ENCODE measurements at regions not wholly inside any gene's neighbourhood (a gene's known extent, or its start where the extent isn't known, plus 50 kb on each side); places are given as distances from the start of the nearest gene placed in this dataset.

DNA sequence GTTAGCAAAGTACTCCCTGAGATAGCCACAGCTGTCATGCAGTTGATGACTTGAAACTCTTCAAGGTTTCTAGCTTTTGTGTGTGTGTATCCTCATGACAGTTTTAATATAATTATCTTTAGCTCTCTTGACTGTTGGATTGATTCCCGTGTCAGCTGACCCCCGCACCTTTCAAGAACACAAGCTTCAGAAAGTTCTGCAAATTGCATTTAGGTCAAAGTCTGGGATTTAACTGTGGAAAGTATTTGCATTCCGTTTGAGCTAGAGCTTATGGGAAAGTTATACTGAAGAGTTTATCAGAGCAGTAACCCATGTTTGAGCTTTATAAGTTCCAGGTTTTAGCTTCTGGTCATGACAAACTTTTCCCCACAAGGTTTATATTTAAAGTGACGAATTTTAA, 380.1 kb upstream of the CHRM3 start:
- no peak for DNase-seq

DNA sequence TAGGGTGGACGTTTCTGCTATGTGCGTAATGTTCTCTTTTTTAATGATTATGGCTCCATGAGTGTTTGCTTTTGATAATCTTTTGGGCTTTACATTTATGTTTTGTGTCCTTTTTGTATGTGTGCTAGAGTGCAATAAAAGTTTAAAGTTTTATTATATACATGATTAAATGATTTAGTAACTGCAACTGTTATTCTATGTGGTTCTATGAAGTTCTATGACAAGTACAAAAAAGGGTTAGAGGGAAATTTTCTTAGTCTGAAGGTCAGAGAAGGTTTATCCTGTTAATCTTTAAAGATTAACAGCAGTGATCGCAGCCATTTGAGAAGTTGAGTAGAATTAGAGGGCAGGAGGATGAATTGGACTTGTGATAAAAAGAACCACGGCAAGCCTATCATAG, 386.4 kb upstream of the CHRM3 start:
- DNase-seq, result no peak

DNA sequence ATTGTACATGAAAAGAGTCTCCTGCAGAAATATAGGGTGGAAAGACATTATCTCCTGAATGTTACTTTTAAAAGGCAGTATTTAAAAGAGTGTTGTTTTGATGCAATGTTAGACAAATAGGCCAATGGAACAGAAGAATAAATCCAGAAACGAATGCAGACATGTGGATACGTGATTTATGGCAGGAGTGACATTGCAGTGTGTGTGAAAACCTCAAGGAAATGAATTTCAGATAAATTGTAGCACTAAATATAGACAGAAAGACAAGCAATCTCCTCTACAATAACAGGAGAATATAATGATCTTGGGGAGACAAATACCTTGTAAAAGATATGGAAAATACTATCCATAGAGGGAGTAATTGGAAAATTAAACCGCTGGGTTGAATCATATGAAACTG, 387.8 kb upstream of the CHRM3 start:
- no peak for DNase-seq

DNA sequence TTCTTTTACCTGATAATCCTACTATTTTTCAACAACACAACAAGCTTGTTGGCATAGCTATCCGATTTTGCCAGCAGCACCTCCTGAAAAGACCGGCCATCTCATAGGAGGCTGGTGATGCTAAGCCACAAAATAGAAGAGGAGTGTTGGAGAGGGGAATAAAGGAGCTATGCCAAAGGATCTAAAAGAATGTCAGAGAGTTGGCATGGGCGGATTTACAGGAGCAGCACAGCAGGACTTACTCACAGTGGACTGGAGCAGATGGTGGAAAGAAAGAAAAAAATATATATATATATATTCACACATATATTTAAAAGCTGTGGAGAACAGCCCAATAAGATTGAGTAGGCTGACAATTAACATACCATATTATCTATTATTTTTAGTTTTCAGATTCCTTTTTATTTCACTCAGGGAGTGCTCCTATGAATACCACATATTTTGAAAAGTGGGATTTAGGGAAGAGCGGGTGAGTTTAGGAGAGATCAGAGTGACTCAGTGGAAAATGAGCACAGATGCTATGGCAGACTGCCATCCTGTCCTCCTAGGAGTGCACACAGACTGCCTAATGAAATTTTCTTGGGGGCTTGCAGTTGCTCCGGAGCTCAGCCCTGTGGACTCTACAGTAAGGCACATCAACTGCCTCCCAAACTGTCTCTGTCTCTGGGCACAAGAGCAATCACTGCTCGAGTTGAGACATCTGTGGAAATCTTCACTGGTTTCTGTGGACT, 394.4 kb upstream of the CHRM3 start:
- DNase-seq, result no peak

DNA sequence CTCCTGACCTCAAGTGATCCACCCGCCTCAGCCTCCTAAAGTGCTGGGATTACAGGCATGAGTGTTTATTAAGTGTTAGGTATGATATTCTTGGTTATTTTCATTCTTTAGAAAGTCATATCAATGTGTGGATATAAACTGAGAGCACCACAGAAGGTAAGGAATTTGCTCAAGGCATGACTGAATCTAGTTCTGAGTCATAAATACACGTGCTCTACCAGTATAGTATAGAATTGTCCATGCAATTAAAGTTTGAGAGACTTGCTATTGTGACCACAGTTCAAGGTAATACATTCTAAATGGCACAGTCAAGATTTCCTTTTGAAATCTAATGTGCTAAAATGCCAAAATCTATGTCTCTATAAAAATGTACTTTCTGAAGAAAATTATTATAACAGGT, 401.1 kb upstream of the CHRM3 start:
- DNase-seq, result no peak

DNA sequence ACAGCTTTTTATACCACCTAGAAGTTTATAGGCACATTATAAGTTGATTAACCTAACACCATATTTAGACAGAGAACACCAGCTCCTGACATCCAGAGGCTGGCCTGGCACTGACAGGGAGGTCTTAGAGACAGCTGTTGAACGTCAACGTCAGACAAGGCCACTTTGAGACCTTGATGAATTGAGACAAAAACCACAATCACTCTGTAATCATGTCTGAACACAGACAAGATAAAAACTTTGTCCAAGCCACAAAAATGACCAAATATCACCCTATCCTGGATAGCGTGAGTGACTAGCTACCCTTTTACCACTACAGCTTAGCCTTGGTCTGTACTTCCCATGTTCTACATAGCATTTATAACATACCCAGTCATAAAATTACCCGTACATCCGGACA, 403.6 kb upstream of the CHRM3 start:
- no peak for DNase-seq

DNA sequence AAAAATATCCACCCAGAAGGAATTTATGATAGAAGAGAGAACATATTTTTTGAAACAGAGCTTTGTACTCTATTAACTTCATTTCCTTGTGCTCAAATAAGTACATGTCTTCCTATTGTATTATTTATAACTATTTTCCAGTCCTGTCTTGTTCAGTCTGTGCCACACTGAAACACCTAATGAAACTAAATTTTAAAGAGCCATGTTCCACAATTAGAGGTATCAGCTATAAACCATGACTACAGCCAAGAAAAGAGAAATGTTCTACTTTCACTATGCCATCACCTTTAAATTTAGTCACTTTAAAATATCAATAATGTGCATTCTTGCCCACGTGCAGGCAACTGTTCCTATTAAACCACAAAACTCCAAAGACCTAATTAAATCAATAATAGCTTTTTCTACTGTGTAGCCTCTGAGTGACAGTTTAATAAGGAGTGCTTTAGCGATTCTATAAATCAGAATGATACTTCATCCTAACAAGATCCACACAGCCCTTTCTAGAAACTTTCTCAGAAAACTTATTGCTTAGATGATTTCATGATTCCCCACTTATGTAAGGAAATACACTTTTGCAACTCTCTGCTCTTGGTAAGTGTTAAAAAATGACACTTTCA, 404.9 kb upstream of the CHRM3 start:
- no peak for DNase-seq

DNA sequence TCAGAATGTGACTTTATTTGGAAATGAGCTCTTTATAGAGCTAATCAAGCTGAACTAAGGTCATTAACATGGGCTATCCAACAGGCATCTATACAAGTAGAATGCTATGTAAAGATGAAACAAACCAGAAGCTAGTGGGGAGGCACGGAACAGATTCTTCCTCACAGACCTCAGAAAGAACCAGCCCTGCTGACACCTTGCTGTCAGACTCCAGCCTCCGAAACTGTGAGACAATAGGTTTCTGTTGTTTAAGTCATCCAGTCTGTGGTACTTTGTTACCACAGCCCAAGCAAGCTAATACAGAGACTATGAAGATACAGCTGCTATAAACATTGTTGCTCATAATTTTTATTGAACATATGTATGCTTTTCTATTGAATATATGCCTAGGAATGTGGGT, 406.3 kb upstream of the CHRM3 start:
- DNase-seq, result no peak

DNA sequence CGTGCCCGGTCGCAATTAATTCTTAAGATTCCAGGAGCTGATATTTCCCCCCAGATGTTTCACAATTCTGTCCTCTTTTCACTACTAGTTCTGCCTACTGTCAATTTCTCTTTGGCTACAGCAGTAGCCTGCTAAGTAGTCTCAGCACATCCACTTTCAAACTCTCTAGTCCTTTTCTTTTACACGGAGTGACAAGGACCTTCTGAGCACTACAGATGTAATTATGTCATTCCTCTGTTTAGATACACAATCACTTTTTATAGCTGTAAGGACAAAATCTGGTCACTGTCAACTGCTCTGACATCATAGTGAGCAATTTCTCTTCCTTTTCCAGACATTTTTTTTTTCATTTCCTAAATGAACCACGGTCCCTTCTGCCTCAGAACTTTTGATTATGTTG, 421.7 kb upstream of the CHRM3 start:
- no peak for DNase-seq

DNA sequence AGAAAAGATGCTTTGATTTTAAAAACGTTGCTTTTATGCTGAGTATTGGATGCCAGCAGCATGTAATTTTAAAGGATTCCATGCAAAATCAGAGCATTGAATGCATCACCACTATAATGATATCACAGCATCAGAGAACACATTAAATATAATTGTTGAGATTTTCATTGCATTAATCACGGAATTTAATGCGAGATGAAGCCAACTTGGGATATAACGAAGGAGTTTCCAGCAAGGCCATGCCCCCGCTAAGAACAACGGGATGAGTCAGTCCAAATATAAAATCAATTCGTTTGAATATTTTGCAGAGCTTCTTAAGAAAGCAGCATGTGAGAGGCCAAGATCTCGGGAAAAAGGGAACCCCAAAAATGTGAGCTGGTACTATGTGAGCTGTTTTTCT, 423.4 kb upstream of the CHRM3 start:
- DNase-seq, result no peak

DNA sequence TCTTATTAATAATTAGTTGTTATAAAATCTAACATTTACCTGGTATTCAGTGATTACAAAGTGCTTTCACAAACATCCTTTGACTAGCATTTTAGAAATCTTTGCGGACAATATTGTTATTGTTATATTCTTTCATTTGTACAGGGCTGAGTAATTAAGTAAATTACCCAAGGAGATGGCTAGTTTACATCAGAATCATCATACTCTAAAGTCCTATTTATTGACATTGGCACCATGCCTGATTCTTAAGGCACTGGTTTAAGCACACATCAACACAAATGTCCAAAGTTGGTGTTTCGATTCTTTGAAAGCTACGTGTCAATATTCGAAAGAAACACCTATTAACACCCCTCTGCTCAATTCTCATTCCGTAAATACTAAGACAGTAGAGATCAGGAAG, 424.6 kb upstream of the CHRM3 start:
- no peak for DNase-seq

DNA sequence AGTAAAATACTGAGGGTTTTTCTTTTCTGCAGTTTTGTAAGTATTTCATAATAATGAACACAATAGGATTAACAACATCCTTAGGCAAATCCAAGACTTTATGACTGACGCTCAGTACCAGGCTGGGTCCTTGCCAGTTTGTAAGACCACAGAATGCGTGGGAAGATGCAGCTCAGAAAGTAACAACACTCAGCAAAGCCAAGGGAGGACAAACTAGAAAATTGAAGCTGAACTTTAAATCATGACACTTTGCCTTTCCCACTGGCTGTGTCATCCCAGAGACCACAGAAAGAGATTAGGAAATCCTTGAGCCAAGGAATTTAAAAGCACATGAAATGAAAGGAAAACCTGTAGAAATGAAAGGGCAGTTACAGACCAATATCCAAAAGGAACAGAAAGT, 426.3 kb upstream of the CHRM3 start:
- no peak for DNase-seq

DNA sequence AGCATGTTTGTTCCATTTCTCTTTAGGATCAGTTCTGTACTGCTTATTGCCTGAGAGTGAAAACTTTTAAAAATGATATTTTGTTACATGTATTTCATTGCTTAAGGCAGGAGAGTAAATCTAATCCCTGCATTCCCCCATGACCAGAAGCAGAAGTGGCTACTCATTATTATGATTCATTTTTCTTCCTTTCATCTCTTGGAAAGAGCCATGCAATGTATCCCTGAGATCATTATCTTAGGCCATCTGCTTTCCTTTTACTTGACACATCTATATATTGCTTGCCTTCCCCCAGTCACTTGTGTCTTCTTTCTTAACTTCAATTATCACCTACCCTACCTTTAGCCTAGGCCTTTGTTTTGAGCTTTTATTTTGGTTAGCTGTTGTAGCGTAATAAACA, 430.4 kb upstream of the CHRM3 start:
- no peak for DNase-seq

DNA sequence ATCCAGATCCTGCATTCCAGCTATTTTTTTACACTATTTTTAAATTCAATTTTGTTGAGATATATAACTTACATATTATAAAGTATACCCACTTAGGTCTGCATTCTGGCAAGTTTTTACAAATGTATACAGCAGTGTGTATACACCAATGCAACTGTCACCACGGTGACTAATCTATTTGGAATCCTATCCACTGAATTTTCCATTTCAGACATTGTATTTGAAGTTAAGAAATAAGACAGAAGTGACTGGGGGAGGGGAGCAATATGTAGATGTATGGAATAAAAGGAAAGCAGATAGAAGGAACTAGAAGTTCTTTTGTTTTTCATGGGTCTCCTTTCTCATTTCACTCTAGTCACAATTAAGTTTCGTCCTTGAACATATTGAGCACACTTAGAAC, 431.5 kb upstream of the CHRM3 start:
- DNase-seq, result no peak

DNA sequence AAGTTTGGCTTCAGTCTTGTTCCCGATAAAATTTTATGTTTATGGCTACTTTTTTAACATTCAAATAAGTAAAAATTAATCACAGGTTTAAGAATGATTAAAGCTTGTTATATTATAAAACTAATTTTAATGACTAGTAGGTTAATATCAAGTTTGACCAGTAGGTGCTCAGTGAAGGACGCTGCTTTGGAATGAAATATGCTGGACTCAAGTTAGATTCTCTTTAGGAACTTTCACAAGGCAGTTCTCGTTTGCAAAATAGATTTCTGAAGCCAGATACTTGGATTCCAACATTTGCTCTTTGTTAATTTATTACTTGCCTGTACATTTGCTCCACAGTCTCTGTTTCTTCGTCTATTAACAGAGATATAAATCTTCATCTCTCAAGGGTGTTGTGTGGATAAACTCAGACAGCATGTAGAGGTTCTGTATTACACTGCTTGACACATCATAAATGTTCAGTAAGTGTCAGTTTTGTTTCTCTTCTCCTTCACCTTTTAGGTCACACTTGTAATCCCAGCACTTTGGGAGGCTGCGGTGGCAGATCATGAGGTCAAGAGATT, 432.8 kb upstream of the CHRM3 start:
- DNase-seq, result no peak

DNA sequence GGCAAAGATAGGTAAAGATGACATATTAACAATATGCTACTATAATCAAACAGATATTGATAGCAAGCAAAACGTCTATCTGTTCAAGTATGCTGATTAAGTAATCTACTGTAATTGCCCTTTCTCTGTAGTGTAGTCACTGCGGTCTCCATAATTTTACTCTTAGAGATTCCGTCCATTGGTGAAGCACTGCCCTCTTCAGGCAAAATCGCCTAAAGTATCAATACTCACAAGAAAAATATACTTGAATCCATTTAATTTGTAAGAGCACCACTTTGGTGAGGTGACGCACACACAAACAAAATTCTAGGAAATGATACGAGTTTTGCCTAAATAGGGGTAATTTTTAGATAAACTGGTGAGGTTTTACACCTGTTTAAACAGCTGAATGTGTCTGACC, 434.6 kb upstream of the CHRM3 start:
- peak; percentile 19 for DNase-seq

DNA sequence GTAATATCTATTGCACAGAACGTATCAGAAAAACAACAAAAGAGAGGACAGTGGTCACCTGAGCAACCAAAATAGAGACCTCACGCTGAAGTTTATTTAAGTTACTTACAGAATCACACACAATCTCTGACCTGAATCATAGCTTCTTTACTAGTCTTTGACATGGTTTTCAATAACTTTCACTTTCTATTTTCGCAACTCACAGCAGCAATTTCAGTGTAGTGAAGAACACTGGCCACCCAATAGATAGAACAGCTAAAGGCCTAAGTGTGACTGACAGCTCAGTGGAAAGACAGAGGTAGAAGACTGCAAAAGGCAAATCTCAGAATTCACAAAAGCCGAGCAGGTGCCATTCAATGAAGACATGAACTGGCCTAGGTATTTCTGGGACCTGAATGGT, 435.6 kb upstream of the CHRM3 start:
- DNase-seq, result no peak

DNA sequence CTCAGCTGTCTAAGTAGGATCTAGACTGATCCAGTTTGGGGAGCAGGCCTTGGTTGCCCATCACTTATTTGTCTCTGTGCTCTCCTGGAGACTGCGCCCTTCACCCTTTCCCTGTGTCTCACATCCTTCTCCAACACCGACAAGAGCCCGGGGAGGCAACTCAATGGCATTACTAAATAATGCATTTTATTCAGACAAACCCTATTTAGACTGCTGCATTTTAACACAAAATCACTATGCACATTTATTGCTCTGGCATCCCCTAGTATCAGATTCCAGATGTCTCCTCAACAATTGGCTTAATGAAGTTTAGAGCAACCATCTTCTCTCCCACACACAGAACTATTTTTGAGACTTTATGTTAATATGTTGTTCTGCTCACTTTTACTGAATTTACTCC, 436.4 kb upstream of the CHRM3 start:
- DNase-seq, result no peak

DNA sequence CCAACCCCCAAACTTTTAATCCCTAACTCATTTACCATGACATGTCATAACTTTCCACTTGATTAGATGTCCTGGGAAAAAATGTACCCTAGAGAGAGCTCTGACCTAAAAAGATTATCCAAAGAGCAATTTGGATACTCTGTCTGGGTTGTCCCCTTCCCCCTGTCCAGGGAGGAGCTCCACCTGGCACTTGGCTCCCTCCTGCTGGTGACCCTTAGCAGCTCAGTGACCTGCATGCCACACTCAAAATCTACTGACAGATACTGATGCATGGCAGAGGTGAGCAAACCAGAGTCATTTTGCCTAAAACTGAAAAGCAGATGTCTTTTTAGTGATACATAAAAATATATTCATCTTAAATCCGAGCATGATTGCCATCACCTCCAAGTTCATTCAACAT, 442.3 kb upstream of the CHRM3 start:
- no peak for DNase-seq

DNA sequence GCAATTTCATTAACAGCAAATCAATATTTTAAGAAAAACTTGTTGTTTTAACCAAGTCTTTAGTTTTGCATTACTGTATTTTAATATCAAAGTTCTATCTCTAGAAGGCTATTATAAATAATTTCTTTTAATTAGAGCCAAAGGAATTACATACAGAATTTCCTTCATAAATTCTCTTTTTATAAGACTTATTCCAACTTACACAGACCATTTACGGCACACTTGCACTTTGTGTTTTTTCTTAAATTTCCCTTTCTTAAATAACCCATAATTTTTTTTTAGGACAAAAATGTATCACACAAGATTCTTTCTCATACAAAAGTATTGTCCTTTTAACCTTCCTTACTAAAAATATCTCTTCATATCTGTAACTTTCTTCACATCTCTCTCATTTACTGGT, 458.5 kb upstream of the CHRM3 start:
- DNase-seq, result no peak

DNA sequence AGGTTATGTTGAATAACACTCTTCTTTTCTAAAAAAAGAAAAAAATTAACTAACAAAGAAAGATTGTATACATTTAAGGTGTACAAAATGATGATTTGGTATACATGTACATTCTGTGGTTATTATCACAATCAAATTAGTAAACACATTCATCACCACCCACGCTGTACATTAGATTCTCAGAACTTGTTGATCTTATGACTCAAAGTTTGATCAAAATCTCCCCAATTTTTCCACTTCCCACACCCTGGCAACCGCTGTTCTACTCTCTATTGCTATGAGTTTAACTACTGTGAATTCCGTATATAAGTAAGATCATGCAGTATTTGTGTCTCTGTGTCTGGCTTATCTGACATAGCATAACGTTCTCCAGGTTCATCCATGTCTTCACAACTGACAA, 469.5 kb upstream of the CHRM3 start:
- DNase-seq, result no peak

DNA sequence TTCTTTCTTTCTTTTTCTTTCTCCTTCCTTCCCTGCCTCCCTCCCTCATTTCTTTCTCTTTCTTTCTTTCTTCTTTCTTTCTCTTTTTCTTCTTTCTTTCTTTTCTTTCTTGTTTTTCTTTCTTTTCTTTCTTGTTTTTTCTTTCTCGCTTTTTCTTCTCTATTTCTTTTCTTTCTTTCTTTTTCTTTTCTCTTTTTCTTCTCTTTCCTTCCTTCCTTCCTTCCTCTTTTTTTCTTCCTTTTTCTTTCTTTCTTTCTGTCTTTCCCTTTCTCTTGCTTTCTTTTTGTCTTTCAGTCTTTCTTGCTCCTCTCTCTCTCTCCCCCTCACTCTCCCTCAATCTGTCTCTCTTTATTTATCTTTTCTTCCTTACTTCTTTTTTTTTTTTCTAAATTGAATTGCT, 472.0 kb upstream of the CHRM3 start:
- DNase-seq, result no peak

DNA sequence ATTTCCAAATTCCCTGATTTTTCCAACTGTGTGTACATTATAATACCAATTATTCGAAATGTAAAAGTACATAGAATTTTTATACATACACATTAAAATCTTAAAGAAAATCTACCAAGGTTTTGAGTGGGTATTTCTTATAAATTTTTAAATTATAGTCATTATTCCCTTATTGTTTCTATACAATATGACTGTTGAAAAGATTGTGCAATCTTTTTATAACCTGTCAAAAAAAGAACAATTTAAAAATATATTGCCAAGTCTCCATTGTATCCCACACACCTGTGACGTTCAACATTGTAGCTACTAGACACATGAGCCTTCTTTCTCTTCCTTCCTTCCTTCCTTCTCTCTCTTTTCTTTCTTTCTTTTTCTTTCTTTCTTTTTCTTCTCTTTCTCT, 473.2 kb upstream of the CHRM3 start:
- no peak for DNase-seq

DNA sequence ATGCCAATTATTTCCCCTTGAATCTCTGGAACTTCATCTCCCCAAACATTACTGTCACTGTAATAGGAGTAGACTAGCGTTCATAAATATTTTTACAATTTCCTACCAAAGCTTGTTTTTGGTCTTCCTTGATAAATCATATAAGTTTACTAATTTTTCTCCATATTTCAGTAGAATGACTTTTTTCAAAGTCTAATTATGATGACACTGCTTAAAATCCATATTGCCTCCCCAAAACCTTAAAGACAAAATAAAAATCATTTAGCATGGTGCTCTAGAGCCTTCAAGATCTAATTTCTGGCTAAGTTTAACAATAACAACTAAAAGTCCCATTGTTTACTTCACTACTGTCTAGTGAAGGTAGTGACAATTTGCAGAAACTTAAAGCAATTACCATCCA, 474.2 kb upstream of the CHRM3 start:
- DNase-seq, result no peak
